ENCODE measurements at regions not wholly inside any gene's neighbourhood (a gene's known extent, or its start where the extent isn't known, plus 50 kb on each side); places are given as distances from the start of the nearest gene placed in this dataset.
A peak's percentile ranks its signal among the peaks of the same experiment; 100 is the strongest.
"Not testable (repeated sequence)": the region's sequence is repeated elsewhere in the genome, so short reads cannot be mapped to it uniquely, and the experiment has no call there.

DNA sequence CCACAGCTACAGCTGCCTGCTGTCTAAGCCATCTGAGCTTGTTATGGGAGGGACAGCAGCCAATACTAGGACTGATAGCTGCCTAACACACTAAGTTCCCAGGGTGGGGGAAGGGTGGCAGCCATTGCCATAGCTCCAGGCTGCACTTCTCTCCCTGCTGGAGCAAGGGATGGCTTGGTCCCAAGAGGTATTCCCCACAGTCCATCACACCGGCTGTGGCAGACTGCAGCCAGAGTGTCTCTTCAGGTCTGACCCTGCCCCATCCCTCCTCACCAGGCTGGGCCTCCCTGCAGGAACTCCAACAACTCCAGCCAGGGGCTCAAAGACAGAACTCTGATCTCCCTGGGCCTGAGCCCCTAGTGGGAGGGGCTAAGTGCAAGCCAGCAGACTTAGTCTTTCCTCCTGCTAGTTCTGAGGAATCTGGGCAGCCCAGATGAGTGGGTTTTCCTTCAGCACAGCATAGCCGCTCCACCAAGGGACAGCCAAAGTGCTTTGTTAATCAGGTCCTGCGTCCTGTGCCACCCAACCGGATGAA, 632.1 kb downstream of the SOCS6 start:
- Mint-ChIP-seq H3K27ac (no peak overlapping the region), H3K27me3 (no peaks in the 10 kb centered on the region), H3K9me3 (peaks cover 4% of the 10 kb centered on the region), H3K4me3 (no peak overlapping the region), H3K36me3 (no peaks in the 10 kb centered on the region), H3K4me1 (no peaks in the 10 kb centered on the region)
- DNase-seq = no peak
- CTCF ChIA-PET = no interaction called here

GRCh38 chr18:70907673-70908072, 618.8 kb downstream of the SOCS6 start:
- Mint-ChIP-seq H3K36me3 (no peaks in the 10 kb centered on the region), H3K9me3 (peaks cover 6% of the 10 kb centered on the region), H3K27me3 (no peaks in the 10 kb centered on the region), H3K4me1 (no peaks in the 10 kb centered on the region), H3K27ac (no peak overlapping the region), H3K4me3 (no peak overlapping the region)
- CTCF ChIA-PET = no interaction called here
- DNase-seq = no peak

DNA sequence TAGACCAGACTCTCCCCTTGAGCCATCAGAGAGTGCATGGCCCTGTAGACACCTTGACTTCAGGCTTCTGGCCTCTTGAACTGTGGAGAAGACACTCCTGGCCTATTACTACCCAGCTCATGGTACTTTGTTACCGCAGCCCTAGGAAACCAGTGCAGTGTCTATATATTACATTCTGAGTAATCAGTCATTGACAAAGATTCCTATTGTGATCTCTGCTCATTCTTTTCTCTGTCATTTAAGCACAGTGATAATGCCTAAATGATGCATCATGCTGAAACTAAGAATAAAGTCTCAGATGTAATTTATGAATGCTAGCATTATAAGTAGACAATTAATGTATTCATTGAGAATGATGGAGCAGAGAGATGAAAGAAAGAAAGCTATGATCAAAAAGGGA, 603.5 kb downstream of the SOCS6 start:
- no peaks in the 10 kb centered on the region for H3K36me3 Mint-ChIP-seq
- no peaks in the 10 kb centered on the region for H3K4me1 Mint-ChIP-seq
- no peak overlapping the region for H3K4me3 Mint-ChIP-seq
- no peaks in the 10 kb centered on the region for H3K27me3 Mint-ChIP-seq
- CTCF ChIA-PET = no interaction called here
- peaks cover 4% of the 10 kb centered on the region for H3K9me3 Mint-ChIP-seq
- H3K27ac Mint-ChIP-seq = no peak overlapping the region
- DNase-seq = no peak

GRCh38 chr18:70870292-70870691, 581.4 kb downstream of the SOCS6 start:
- H3K27me3 Mint-ChIP-seq = no peaks in the 10 kb centered on the region
- H3K27ac Mint-ChIP-seq = no peak overlapping the region
- peaks cover 7% of the 10 kb centered on the region for H3K9me3 Mint-ChIP-seq
- no peak overlapping the region for H3K4me3 Mint-ChIP-seq
- H3K4me1 Mint-ChIP-seq = no peaks in the 10 kb centered on the region
- H3K36me3 Mint-ChIP-seq = no peaks in the 10 kb centered on the region
- DNase-seq = no peak
- CTCF ChIA-PET = no interaction called here

GRCh38 chr18:70848329-70848728, 559.5 kb downstream of the SOCS6 start:
- no peak for DNase-seq

GRCh38 chr18:70840649-70841048, 551.8 kb downstream of the SOCS6 start:
- no peak for DNase-seq
- CTCF ChIA-PET = interaction anchor here (0.6 kb wide), 1 partner anchor 1514 kb away, joined by 3 read pairs; no protein-coding TSS in a partner anchor
- Mint-ChIP-seq H3K4me1 (no peaks in the 10 kb centered on the region), H3K27me3 (no peaks in the 10 kb centered on the region), H3K4me3 (no peak overlapping the region), H3K27ac (no peak overlapping the region), H3K36me3 (no peaks in the 10 kb centered on the region), H3K9me3 (no peaks in the 10 kb centered on the region)

More at GRCh38 chr18:70848329-70848728, 559.5 kb downstream of the SOCS6 start:
- Mint-ChIP-seq H3K9me3 (no peaks in the 10 kb centered on the region), H3K27me3 (no peaks in the 10 kb centered on the region), H3K4me3 (no peak overlapping the region), H3K27ac (no peak overlapping the region), H3K4me1 (no peaks in the 10 kb centered on the region), H3K36me3 (no peaks in the 10 kb centered on the region)
- CTCF ChIA-PET = no interaction called here

DNA sequence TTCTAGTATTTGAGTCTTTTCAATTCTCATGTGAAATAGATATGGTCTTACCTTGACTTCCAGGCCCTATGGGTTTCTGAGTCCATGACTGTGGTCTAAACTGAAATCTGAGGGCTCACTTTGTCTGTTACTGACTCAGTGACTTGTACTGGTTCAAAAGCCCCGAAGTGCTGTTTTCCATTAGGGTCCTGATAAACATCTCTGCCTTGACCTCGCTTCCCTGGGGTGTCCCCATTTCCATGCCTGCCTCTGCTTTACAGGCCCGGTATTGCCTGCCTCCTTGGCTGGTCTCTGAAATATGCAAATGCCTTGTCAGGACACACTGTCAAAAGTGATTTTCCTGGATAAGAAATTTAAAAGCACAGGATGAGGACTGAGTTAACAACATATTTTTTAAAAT, 538.8 kb downstream of the SOCS6 start:
- no peaks in the 10 kb centered on the region for H3K4me1 Mint-ChIP-seq
- DNase-seq = no peak
- H3K27me3 Mint-ChIP-seq = no peaks in the 10 kb centered on the region
- H3K36me3 Mint-ChIP-seq = no peaks in the 10 kb centered on the region
- H3K9me3 Mint-ChIP-seq = peaks cover 3% of the 10 kb centered on the region
- H3K27ac Mint-ChIP-seq = no peak overlapping the region
- no peak overlapping the region for H3K4me3 Mint-ChIP-seq
- CTCF ChIA-PET = no interaction called here

DNA sequence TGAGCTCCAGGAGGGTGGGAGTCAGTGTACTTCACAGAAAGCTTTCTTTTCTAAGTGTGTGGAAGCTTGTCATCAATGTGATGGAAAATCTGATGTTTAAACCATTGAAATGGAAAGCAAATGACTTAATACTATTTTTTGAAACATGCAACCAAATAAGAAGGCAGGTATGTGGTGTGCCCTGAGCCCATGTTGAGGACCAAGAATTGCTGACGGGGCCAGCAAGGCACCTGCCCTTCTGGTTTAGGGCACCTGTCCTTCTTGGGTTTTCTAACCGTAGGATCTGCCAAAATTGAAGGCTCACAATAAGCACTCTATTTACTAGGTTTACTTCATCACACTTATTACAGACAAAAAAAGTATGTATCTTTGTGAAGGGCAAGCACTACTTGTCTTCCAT, 537.7 kb downstream of the SOCS6 start:
- CTCF ChIA-PET = no interaction called here
- H3K9me3 Mint-ChIP-seq = no peaks in the 10 kb centered on the region
- H3K27me3 Mint-ChIP-seq = no peaks in the 10 kb centered on the region
- H3K4me3 Mint-ChIP-seq = no peak overlapping the region
- H3K36me3 Mint-ChIP-seq = no peaks in the 10 kb centered on the region
- no peak for DNase-seq
- no peaks in the 10 kb centered on the region for H3K4me1 Mint-ChIP-seq
- H3K27ac Mint-ChIP-seq = no peak overlapping the region

- CTCF ChIA-PET = no interaction called here
Observed at GRCh38 chr18:70822691-70823090, 533.8 kb downstream of the SOCS6 start.

GRCh38 chr18:70822117-70822516, 533.3 kb downstream of the SOCS6 start:
- Mint-ChIP-seq H3K36me3 (no peaks in the 10 kb centered on the region), H3K4me3 (no peak overlapping the region), H3K4me1 (no peaks in the 10 kb centered on the region), H3K9me3 (no peaks in the 10 kb centered on the region), H3K27ac (no peak overlapping the region), H3K27me3 (no peaks in the 10 kb centered on the region)
- no peak for DNase-seq
- CTCF ChIA-PET = no interaction called here

More at GRCh38 chr18:70822691-70823090, 533.8 kb downstream of the SOCS6 start:
- no peaks in the 10 kb centered on the region for H3K27me3 Mint-ChIP-seq
- DNase-seq = no peak
- no peak overlapping the region for H3K4me3 Mint-ChIP-seq
- H3K27ac Mint-ChIP-seq = no peak overlapping the region
- no peaks in the 10 kb centered on the region for H3K9me3 Mint-ChIP-seq
- no peaks in the 10 kb centered on the region for H3K4me1 Mint-ChIP-seq
- H3K36me3 Mint-ChIP-seq = no peaks in the 10 kb centered on the region

GRCh38 chr18:70808481-70809056, 519.7 kb downstream of the SOCS6 start:
- H3K4me3 Mint-ChIP-seq = no peak overlapping the region
- H3K4me1 Mint-ChIP-seq = no peaks in the 10 kb centered on the region
- no peak for DNase-seq
- CTCF ChIA-PET = no interaction called here
- H3K27me3 Mint-ChIP-seq = no peaks in the 10 kb centered on the region
- H3K27ac Mint-ChIP-seq = no peak overlapping the region
- no peaks in the 10 kb centered on the region for H3K36me3 Mint-ChIP-seq
- peaks cover 5% of the 10 kb centered on the region for H3K9me3 Mint-ChIP-seq

DNA sequence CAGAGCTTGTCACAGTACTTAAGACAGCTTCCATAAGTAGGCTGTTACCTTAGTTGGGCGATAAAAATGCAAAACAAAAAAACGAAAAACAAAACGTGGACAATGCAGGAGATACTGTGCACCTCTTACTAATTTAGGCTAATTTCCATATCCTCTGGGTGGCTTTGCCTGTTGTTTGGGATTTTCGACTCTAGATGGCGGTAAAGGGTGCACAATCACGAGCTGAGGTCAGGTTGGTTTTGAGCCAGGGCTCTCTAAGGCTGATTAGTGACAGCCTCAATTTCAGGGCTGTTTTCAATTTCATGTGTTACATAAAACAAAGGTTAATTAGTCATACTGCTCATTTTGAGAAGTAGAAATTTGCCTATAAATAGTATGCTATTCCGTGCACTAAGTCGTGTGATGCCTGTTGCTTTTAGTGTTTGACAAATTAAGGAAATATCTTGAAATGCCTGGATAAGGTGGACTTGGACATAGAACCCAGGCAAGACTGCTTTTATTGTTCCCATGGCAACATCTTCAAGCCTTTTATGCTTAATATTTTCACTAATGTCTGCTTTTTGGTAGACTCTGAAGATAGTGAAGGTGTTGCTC, 493.1 kb downstream of the SOCS6 start:
- Mint-ChIP-seq H3K9me3 (no peaks in the 10 kb centered on the region), H3K36me3 (no peaks in the 10 kb centered on the region), H3K27me3 (peaks cover 4% of the 10 kb centered on the region), H3K4me1 (no peaks in the 10 kb centered on the region), H3K27ac (no peak overlapping the region), H3K4me3 (no peak overlapping the region)
- peak; percentile 65 for DNase-seq
- CTCF ChIA-PET = interaction anchor here (1.1 to 1.6 kb wide), 6 partner anchors 8 to 186 kb away, joined by 3 to 5 read pairs (median 4); no protein-coding TSS in a partner anchor

DNA sequence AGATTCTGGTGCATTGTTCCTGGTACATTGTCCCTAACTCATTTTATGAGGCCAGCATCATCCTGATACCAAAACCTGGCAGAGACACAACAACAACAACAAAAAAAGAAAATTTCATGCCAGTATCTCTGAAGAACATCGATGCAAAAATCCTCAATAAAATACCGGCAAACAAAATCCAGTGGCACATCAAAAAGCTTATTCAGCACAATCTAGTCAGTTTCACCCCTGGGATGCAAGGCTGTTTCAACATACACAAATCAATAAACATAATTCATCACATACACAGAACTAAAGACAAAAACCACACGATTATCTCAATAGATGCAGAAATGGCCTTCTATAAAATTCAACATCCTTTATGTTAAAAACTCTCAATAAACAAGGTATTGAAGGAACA, 477.4 kb downstream of the SOCS6 start:
- H3K4me1 Mint-ChIP-seq, H3K4me3 Mint-ChIP-seq, H3K9me3 Mint-ChIP-seq, H3K27me3 Mint-ChIP-seq, DNase-seq, H3K27ac Mint-ChIP-seq, H3K36me3 Mint-ChIP-seq: not testable (repeated sequence)
- CTCF ChIA-PET = interaction anchor here (0.8 to 1.0 kb wide), 2 partner anchors 8 to 16 kb away, joined by 3 to 4 read pairs; no protein-coding TSS in a partner anchor

- peaks cover 3% of the 10 kb centered on the region for H3K9me3 Mint-ChIP-seq
- CTCF ChIA-PET = no interaction called here
- H3K36me3 Mint-ChIP-seq = no peaks in the 10 kb centered on the region
- no peak overlapping the region for H3K4me3 Mint-ChIP-seq
- no peak overlapping the region for H3K27ac Mint-ChIP-seq
- no peaks in the 10 kb centered on the region for H3K4me1 Mint-ChIP-seq
- no peaks in the 10 kb centered on the region for H3K27me3 Mint-ChIP-seq
- DNase-seq = no peak
Observed at GRCh38 chr18:70762812-70763211, 474.0 kb downstream of the SOCS6 start.

GRCh38 chr18:70758780-70759179, 469.9 kb downstream of the SOCS6 start:
- no peaks in the 10 kb centered on the region for H3K4me1 Mint-ChIP-seq
- no peaks in the 10 kb centered on the region for H3K36me3 Mint-ChIP-seq
- no peak overlapping the region for H3K27ac Mint-ChIP-seq
- DNase-seq = no peak
- no peak overlapping the region for H3K4me3 Mint-ChIP-seq
- CTCF ChIA-PET = no interaction called here
- peaks cover 4% of the 10 kb centered on the region for H3K9me3 Mint-ChIP-seq
- no peaks in the 10 kb centered on the region for H3K27me3 Mint-ChIP-seq
